ELF-1 (cell line): ENCODE measurements at regions not wholly inside any gene's neighbourhood (a gene's known extent, or its start where the extent isn't known, plus 50 kb on each side); places are given as distances from the start of the nearest gene placed in this dataset.

Experiments used
- DNase-seq: peaks from one replicate; pipeline ENCODE4 v3.0.0-alpha.2; 2016; ENCODE audit warnings: low read depth, low spot score

DNA sequence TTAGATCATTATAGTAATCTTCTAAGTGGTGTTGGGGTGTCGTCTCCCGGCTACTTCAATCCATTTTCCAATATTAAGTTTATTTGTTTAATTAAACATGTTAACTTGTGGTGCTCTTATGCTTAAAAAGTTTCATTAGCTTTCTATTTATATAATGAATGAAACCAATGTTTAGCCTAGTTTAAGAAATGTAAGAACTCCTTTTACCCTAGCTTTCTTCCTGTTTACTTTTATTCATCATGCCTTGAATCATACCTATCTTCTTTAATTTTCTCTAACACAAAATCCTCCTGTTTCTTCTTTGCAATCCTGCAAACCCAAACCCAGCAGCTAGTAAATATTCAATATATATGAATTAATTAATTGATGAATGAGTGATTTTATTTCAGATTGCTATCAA lies 1276.7 kb upstream of the PIK3C3 start:
- no peak for DNase-seq

DNA sequence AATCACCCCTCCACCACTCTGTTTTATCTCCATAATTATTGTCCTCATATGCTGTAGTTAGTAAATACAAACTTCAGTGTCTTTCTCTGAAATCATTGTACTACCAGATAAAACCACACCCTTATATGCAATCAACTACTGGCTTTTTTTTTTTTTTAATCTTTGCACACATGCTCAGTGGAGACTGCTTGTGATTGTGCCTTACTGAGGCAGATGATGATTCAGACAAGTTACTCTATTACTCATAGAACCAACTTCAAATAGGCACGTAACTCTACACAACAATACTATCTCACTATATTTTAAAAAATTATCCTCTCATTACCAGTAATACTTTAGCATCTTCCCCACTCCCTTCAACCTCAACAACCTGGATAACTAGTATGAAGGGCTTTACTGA lies 1278.4 kb upstream of the PIK3C3 start:
- no peak for DNase-seq

DNA sequence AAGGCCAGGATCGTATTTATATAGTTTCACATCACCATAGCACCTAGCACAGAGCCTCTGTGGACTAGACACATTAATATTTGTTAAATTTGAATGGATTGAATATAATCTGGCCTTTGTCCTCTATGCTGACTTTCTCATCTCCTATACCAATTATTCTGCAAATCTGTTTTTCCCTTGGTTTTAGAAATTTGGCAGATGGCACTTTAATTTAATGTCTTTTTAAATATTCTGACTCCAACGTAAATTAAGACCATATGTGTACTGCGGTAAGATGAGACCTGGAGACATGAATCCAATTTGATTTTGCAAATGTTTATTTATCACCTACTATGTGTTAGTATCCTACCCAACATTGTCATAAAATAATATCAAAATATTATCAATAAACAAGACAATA lies 1281.9 kb upstream of the PIK3C3 start:
- DNase-seq: no peak

DNA sequence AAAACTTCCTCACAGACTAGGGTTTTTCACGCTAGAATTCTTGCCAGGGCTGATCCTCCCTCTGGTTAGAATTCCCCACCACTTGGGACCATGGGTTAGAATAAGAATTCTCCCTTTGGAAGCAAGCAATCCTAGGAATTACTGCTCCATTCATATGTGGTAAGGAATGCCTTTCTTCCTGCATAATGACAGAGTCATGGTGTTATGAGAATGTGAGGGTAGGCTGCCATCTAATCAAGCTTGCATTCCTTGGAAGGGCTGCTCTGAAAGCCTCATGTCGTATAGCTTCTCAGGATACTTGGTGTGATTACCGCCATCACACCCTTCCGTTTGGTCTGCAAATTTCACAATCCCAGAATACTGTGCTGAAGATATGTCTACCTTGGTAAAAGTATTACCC lies 1282.4 kb upstream of the PIK3C3 start:
- DNase-seq: no peak

DNA sequence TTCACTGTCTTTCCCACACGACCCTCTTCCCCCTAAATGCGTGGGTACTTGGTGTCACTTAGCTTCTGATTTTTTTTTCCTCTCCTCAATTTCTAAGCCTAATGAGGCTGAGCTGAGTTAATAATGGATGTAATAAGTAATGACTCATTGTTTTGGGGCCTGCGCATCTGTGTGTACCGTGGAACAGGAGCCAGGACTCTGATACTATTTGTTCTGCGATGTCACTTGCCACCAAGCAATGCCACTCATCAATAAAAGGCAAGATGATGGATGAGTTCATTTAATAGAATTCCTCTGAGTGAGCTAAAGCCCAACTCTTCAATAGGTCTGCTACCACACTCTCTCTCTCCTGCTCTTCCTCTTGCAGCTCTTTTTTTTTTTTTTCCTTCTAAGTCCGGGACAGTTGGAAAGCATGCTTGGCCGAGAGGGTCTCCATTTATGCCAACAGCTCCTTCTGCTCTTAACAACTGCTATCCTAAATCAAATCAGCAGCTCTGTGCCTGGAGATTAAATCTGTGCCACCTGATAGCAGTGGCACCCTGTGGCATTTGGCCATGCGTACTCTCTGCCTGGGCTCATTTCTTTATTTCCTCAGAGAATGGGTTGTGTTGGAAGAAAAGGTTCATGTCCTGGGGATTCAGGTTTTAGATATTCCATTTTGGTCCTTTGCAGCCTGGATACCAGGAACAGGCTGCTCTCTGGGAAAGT lies 1284.2 kb upstream of the PIK3C3 start:
- no peak for DNase-seq

DNA sequence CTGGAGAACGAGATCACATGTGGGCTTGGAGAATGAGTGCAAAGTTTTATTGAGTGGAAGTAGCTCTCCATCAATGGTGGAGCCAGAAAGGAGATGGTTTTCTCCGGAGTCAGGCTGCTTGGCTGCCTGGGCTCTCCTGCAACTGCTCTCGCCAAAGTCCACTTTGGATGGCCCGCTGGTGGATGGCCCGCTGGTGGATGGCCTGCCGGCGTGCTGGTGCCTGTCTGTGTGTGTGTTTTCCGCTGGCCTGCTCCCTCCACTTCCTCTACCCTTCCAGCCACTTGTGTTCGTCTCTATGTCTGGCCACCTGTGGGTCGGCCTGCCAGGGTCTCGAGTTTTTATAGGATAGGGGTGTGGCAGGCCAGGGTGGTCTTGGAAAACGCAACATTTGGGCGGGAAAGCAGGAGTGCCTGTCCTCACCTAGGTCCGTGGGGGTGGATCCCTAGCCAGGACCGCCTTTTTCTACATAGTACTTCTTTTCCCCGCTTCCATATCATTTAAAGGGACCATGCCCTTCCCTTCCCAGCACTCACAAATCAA lies 1292.1 kb upstream of the PIK3C3 start:
- no peak for DNase-seq

DNA sequence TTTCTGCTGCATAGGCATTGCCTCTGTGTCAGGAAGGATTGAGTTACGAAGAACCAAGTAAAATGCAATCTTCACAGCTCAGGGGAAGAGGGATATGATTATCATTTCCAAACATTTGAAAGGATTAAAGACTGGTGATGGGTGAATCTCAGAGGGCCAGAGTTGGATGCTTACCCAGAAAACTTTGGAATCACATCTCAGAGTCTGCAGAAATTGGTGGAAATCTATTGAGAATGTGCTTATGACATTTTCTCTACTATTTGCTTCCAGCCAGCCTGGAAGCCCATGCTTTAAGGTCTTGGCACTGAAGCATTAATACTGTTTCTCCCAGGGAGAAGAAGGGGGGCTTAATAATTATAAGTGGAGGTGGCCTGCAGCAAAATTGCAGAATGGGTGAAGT lies 1301.4 kb upstream of the PIK3C3 start:
- no peak for DNase-seq

DNA sequence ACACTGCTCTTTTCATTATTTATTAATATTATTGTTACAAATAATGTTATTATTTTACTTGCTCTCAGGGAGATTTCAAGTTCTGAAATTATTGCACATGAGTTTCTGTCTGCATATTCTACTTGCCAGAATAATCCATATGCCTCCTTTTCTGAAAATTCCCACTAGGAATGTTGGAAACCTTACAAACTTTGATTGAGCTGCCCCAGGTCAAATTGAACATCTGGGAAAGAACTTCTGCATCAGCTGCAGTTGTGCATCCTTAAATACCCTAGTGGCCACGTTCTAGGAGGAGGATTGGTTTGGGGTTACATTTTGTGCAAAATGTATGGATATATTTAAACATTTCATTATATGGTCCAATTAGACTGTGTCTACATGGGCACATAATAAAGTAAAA lies 1302.7 kb upstream of the PIK3C3 start:
- DNase-seq: no peak

DNA sequence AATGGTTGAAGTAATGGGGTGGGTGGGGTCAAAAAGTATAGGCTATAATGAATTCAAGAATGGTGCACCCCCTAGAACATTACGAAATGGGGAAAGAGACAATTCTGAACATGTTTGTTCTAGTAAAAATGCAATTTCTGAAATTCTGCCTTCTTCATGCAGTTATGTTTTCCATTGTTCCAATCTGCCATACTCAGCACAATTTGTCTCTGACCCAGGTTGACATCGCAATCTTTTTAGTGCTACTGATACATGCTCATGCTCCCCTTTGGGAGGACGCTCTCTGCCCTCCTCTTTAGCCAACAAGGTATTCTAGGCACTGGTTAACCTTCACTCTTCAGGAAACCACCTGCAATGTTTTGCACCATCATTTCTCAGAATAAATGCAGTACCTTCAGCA lies 1303.9 kb upstream of the PIK3C3 start:
- DNase-seq: no peak

DNA sequence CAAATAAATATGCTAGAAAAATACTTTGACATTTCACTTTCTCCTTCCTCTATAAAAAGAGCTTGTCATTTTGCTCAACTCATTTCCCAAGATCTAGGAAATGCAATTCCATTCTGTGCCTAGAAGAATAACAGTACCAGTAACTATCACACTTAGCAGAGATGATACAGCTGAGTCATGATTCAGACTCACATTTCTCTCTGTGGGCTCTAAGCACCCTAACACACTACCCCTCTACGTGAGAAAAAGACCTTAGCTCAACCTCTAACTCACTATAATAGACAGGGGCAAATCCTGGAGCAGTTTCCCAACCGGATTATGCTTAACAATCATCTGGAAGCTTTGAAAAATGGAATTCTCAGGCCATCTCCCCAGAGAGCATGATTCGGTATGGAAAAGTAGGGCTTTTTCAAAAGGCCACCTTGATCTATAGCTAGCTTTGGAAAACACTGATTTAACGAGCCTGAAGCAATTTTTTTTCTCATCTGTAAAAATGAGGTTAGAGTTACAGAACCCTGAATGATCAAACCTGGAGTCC lies 1312.3 kb upstream of the PIK3C3 start:
- no peak for DNase-seq

DNA sequence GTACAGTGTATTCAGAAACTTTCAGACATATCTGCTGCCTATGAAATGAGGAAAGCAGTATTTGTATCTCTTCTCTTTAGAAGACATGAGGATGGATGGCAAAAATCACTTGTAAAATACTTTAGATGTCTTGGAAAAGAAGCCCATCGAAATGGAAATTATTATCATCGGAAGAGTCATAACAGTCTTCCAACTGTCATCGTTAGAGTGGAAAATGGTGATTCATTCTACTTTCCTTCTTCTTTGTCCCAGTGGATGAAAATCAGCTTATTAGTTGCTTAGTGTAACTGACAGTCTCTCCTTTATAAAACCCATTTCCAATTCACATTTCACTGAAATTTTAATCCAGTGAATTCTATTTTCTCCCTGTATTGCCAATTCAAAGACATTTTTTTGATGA lies 1323.7 kb upstream of the PIK3C3 start:
- DNase-seq: no peak

DNA sequence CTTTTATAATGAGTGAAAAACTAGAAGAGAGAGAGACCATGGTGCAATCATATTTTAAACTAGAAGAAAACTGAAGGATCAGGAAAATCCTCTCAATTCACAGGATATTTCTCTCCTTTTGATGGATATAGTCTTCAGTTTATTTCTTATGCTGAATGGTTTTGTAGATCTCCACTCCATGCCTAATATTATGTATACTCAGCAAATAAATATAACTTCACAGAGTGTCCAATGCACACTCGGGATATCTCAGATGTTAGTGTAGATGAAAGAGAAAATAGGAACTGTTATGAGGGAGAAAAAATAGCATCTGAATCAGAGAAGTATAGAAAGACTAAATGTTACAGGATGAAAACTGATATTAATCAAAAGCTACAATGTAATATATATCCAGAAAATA lies 1324.5 kb upstream of the PIK3C3 start:
- DNase-seq: no peak

DNA sequence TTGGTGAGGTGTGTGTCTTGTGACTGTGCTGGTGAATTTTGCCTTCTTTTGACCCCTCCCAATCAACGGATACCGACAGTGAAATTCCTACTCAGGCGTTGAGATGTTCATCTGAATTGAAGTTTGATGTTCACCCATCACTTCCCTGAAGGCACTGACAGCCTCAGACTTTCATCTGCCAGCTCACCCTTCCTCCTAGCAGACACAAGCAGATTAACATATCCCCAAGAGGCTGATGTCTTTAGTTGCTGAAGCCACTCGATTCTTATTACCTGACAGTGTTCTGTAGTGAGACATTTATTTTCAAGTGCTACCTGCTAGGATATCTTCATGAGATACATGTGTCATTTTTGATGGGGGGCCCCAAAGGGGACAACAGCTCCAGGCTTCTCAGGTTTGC lies 1330.1 kb upstream of the PIK3C3 start:
- no peak for DNase-seq

DNA sequence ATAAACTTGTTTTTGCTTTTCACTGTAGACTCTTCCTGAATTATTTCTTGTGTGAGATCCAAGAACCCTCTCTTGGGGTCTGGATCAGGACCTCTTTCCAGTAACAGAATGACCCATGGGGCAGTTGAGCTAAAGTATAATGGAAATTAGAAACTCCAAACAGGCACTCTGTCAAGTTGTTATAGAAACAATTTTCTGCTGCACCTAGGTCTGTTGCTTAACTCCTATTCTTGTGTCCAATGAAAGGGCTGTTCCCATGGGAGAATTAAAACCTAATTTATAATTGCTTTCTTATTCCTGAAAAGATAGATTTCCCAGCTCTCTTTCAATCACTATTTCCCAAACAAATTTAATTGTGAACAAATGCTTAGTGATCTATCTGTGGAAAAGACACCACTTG lies 1341.3 kb upstream of the PIK3C3 start:
- DNase-seq: no peak

DNA sequence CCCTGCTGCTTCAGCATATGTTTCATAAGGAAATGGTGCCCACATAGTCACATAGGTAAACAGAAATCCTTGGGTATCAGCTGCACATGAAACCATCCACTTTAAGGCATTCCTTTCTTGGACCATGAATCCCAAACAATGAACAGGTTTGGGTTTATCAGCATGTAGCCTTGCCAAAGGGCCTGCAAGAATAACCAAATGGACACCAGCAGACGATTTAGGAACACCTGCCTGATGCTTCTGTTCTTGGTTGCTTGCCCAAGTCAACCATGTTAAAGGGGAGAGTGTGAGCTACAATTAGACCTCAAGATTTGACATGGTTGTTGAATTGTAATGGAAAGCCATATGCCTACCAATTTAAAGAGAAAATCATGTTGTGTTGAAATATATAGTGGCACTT lies 1342.7 kb upstream of the PIK3C3 start:
- no peak for DNase-seq

DNA sequence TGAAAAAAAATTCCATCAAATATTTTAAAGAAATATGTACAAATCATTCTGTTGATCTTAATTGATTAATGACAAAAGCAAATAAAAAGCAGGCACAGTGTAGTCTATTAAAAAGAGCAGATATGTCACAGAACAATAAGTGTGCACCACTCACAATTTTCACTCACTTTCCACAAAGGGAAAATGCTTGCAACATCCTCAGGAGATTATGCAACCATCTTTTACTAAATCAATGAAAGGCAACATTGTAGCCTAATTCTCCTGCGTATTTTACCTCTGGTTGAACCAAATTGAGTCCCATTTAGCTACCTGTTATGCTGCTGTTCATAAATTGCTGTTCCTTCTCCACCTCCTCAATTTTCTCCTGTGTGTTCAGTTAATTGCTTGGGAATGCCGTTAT lies 1346.8 kb upstream of the PIK3C3 start:
- DNase-seq: no peak

DNA sequence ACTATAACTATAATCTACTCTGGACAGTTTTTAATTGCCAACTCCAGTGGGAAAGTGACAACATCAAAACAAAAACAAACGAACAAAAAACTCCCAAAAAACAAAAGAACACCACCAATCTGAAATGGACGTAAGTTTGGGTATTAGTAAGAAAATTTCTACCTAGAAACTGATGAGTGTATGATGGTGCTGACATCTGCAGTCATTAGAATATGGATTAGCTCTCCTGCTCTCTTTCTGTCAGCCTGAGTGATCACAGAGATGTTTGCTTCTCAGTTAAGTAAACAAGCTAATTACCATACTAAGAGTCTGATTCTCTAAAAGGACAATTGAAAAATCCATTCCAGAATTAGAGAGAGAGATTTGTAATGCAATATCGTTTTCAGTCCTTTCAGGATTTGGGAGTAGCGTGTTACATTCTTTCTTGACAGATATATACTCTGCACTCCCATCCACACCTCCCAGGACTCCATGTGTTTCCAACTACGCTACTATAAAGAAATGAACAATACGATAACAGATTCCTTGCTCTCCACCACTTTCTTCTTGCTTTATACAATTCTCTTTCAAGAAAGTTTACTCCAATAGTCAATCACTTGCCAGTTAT lies 1347.4 kb upstream of the PIK3C3 start:
- no peak for DNase-seq

DNA sequence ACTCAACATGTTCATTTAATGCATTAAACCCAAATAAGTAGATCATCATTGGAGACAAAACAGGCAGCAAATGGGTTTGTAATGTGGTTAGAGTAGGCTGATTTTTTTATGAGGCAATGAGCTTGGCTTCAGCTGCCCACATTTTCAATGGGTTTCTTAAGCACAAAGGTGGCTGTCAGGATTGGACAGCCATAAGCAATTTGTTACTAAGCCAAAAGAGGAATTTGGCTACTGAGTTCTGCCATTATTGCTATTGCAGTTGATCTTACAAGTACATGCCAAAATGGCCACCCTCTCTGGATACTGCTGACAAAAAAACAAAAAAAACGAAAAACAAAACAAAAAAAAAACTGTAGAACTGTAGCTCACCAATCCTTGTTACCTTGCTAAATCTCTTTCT lies 1348.0 kb upstream of the PIK3C3 start:
- no peak for DNase-seq

DNA sequence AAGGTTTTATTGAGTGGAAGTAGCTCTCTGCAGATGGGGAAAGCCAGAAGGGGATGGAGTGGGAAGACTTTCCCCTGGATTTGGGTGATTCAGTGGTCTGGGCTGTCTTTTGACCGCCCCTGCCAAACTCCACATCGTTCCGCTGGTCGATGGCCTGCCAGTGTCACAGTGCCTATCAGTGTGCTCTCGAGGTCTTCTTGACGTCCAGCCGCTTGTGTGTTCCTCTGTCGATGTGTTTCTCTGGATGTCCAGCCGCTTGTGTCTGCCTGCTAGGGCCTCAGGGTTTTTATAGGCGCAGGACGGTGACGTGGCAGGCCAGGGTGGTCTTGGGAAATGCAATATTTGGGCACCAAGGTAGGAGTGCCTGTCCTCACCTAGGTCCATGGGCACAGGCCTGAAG lies 1371.4 kb upstream of the PIK3C3 start:
- no peak for DNase-seq

DNA sequence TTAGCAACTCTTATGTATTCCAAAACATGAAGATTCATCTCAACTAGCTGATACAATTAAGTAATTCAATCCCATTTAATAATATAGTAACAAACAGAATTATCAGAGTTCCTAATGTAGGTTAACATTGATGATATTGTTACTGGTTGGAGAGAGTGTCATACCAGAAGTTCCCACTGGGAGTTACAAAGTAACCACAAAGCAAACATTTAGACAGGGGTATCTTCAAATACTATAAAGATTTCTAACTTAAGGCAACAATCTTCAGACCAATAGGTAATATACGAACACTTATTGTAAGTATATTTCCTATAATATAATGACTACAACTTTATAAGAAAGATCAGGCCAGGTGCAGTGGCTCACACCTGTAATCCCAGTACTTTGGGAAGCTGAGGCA lies 1372.9 kb upstream of the PIK3C3 start:
- no peak for DNase-seq

DNA sequence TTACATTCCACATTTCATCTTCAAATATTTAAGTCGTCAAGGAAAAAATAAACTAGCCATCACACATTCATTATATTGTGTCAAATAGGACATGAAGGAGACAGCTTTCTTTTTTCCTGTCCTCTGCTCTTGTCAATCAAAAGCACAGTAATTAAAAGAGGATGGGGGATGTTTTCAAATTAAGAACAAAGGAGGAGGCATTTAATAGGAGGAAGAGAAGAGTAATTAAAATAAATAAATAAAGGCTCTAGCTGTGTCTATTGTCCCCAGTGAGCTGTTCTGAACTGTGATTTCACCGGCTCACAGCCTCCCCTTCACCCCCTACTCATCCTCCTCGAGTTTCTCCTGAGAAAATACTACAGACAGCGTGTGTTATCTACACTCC lies 1377.1 kb upstream of the PIK3C3 start:
- DNase-seq: no peak

DNA sequence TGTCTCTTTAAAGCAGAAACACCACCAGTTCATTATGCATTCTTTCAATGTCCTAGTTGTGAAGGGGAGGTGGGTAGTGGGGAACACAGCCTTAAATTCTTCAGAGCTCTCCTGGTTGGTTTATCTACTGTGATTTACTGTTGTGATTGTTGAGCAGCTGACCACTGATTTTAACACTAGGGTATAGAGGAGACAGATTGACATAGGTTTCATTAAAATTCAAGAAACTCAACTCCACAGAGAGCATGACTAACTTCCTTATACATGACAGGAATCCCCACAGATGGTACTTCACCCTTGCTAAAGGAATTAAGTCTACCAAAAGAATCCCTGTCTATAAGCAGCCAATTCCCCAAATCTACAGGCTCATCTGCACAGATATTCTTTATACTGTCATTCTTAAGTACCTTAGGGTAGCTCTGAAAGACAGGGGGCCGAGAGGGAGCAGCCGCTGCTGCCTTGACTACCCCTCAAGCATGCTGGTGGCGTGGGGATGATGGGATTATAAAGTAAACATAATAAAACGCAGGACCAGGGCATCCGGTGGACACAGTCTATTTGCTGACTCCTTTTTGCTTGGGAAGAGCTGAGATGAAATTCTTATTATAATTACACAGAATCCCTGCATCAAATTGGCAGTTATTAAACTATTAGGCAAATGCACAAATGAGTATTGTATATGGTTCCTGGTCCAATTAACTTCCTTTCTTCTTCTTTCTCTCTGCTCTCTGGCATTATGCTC lies 1377.6 kb upstream of the PIK3C3 start:
- no peak for DNase-seq
